HG03558 (cell line): ENCODE measurements at regions not wholly inside any gene's neighbourhood (a gene's known extent, or its start where the extent isn't known, plus 50 kb on each side); places are given as distances from the start of the nearest gene placed in this dataset.
"Not testable (repeated sequence)": the region's sequence is repeated elsewhere in the genome, so short reads cannot be mapped to it uniquely, and the experiment has no call there.

Experiments used
- ATAC-seq: cut with Tn5 transposase; IDR thresholded peaks from one replicate; pipeline ENCODE4 v1.9.1; 2021; ENCODE audit warnings: moderate number of reproducible peaks; ENCODE audit not compliant: unreplicated experiment; ENCODE audit errors: extremely low read depth

GRCh38 chr14:39581474-39581873, 149.2 kb upstream of the FBXO33 start:
- no peak for ATAC-seq

- ATAC-seq: no peak
These were observed 148.5 kb upstream of the FBXO33 start for GRCh38 chr14:39580696-39581095.

GRCh38 chr14:39576736-39577135, 144.5 kb upstream of the FBXO33 start:
- no peak for ATAC-seq

GRCh38 chr14:39576258-39576657, 144.0 kb upstream of the FBXO33 start:
- no peak for ATAC-seq

- ATAC-seq: no peak
These were observed 136.7 kb upstream of the FBXO33 start for GRCh38 chr14:39568809-39569538.

GRCh38 chr14:39566795-39567194, 134.6 kb upstream of the FBXO33 start:
- ATAC-seq: no peak

GRCh38 chr14:39563361-39563760, 131.1 kb upstream of the FBXO33 start:
- no peak for ATAC-seq

- no peak for ATAC-seq
These were observed 129.9 kb upstream of the FBXO33 start for GRCh38 chr14:39562175-39562574.

GRCh38 chr14:39558525-39558924, 126.3 kb upstream of the FBXO33 start:
- ATAC-seq: no peak

GRCh38 chr14:39555749-39556148, 123.5 kb upstream of the FBXO33 start:
- ATAC-seq: no peak

- ATAC-seq: no peak
These were observed 122.3 kb upstream of the FBXO33 start for GRCh38 chr14:39554576-39554975.

GRCh38 chr14:39548358-39548757, 116.1 kb upstream of the FBXO33 start:
- ATAC-seq: no peak

GRCh38 chr14:39547845-39548244, 115.6 kb upstream of the FBXO33 start:
- no peak for ATAC-seq

GRCh38 chr14:39505812-39506211, 73.6 kb upstream of the FBXO33 start:
- ATAC-seq: no peak

GRCh38 chr14:39500253-39500652, 68.0 kb upstream of the FBXO33 start:
- ATAC-seq: no peak

GRCh38 chr14:39499514-39499913, 67.3 kb upstream of the FBXO33 start:
- no peak for ATAC-seq

GRCh38 chr14:39497677-39498076, 65.4 kb upstream of the FBXO33 start:
- not testable (repeated sequence) for ATAC-seq

- ATAC-seq: no peak
These were observed 60.0 kb upstream of the FBXO33 start for GRCh38 chr14:39492267-39492666.

- no peak for ATAC-seq
These were observed 58.9 kb upstream of the FBXO33 start for GRCh38 chr14:39491134-39491571.

GRCh38 chr14:39488600-39488999, 56.4 kb upstream of the FBXO33 start:
- no peak for ATAC-seq

GRCh38 chr14:39483682-39484081, 51.4 kb upstream of the FBXO33 start:
- ATAC-seq: no peak
